ENCODE measurements at regions not wholly inside any gene's neighbourhood (a gene's known extent, or its start where the extent isn't known, plus 50 kb on each side); places are given as distances from the start of the nearest gene placed in this dataset.

DNA sequence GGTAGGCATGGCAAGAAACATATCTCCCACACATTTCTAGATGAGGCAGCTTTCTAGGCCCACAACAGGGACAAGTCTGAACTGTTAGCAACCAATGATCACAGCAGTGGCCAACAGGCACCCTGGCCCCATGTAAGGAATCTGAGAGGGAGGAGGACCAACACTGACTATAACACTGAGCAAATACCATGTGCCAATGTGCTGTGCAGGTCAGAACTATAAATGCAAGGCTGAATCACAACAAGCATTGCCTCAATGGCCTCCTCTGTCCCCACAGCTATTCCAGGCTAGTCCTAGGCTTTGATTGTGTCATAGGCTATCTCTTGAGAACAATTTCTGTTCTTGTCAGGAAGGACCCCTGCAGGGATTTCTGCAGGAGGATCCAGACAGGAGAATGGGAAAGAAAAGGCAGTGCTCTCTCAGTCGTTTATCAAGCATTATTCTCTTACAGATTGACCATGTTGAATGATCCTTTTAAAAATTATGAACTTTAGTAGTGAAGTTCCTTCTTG lies 221.2 kb downstream of the TLE1 start:
- Histone ChIP-seq H3K23ac (ENCODE audit: insufficient read length, low read depth, low read length) (no peak overlapping the region), H2BK120ac (ENCODE audit: low read depth, low read length, poor library complexity, severe bottlenecking) (no peak overlapping the region), H3K4me2 (ENCODE audit: insufficient read depth, insufficient read length, low read length) (no peak overlapping the region), H3K14ac (ENCODE audit: insufficient read depth, low read length) (no peak overlapping the region), H3K79me1 (ENCODE audit: insufficient read depth, low read depth, low read length, poor library complexity, severe bottlenecking) (no peaks in the 10 kb centered on the region), H2BK12ac (ENCODE audit: insufficient read length, low read depth, low read length) (no peak overlapping the region), H3K18ac (ENCODE audit: insufficient read length, low read depth, low read length) (no peak overlapping the region), H4K91ac (ENCODE audit: insufficient read length, low read depth, low read length) (no peak overlapping the region), H3K56ac (ENCODE audit: insufficient read length, low read depth, low read length) (no peak overlapping the region), H2BK20ac (ENCODE audit: low read depth, low read length, poor library complexity, severe bottlenecking) (no peak overlapping the region), H3T11ph (ENCODE audit: low read length) (no peak overlapping the region), H2BK15ac (ENCODE audit: low read depth, low read length) (no peak overlapping the region), H4K5ac (ENCODE audit: insufficient read length, low read depth, low read length) (no peak overlapping the region), H3K27me3 (ENCODE audit: insufficient read depth, low read length) (no peaks in the 10 kb centered on the region), H3K9ac (ENCODE audit: extremely low read depth, insufficient read length, low read length) (no peak overlapping the region), H3K4ac (ENCODE audit: low read depth, low read length) (no peak overlapping the region), H3K79me2 (ENCODE audit: insufficient read depth, low read length) (no peaks in the 10 kb centered on the region), H2AFZ (ENCODE audit: low read length) (no peak overlapping the region), H3K23me2 (ENCODE audit: insufficient read length, low read depth, low read length, poor library complexity, severe bottlenecking) (no peaks in the 10 kb centered on the region), H3K9me3 (ENCODE audit: control insufficient read depth, low read depth, low read length) (no peaks in the 10 kb centered on the region), H2AK5ac (ENCODE audit: insufficient read length, low read length) (no peak overlapping the region), H3K4me1 (ENCODE audit: insufficient read depth, low read length) (no peaks in the 10 kb centered on the region; the same call in 1 of the 2 replicates), H4K20me1 (ENCODE audit: control insufficient read depth, insufficient read depth, insufficient read length) (no peaks in the 10 kb centered on the region), H2BK5ac (ENCODE audit: insufficient read length, low read length) (no peak overlapping the region), H3K27ac (ENCODE audit: insufficient read length, low read depth, low read length) (no peak overlapping the region), H4K8ac (replicated peaks; ENCODE audit: insufficient read length, low read depth, low read length) (no peak overlapping the region)
- no peak overlapping the region for H3K27ac Mint-ChIP-seq
- H3K27me3 Mint-ChIP-seq (ENCODE audit: low read depth): no peaks in the 10 kb centered on the region
- peaks cover under 1 to 5% of the 10 kb centered on the region in 2 experiments; a peak in 3 of 4 replicates for H3K4me1 Mint-ChIP-seq
- WGBS (ENCODE audit: extremely low coverage, insufficient read length, low lambda C conversion rate): no CpG with 5 or more reads among the region's 1 CpG
- no peak for DNase-seq
- TF ChIP-seq, protein P1, sequence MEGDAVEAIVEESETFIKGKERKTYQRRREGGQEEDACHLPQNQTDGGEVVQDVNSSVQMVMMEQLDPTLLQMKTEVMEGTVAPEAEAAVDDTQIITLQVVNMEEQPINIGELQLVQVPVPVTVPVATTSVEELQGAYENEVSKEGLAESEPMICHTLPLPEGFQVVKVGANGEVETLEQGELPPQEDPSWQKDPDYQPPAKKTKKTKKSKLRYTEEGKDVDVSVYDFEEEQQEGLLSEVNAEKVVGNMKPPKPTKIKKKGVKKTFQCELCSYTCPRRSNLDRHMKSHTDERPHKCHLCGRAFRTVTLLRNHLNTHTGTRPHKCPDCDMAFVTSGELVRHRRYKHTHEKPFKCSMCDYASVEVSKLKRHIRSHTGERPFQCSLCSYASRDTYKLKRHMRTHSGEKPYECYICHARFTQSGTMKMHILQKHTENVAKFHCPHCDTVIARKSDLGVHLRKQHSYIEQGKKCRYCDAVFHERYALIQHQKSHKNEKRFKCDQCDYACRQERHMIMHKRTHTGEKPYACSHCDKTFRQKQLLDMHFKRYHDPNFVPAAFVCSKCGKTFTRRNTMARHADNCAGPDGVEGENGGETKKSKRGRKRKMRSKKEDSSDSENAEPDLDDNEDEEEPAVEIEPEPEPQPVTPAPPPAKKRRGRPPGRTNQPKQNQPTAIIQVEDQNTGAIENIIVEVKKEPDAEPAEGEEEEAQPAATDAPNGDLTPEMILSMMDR (conservative IDR thresholded peaks at IDR 0.05): no peak
- H3K9me3 Mint-ChIP-seq: peaks cover 0 to 4% of the 10 kb centered on the region in 2 experiments; a peak in 2 of 5 replicates
- no peak overlapping the region for H3K4me3 Mint-ChIP-seq
- H3K36me3 Mint-ChIP-seq (ENCODE audit: insufficient read depth in 1 of 3, low read depth in 3 of 3): 0 out of 7 replicates have a peak, but pooled peaks cover 0 to 5% (median 0%) of the 10 kb centered on the region in 3 experiments

Data from H9 (cell line).